ENCODE measurements at regions not wholly inside any gene's neighbourhood (a gene's known extent, or its start where the extent isn't known, plus 50 kb on each side); places are given as distances from the start of the nearest gene placed in this dataset.

- no peak overlapping the region for H3K4me3 Mint-ChIP-seq
- H3K27me3 Mint-ChIP-seq = no peaks in the 10 kb centered on the region
- H3K36me3 Mint-ChIP-seq (ENCODE audit: low read depth) = no peaks in the 10 kb centered on the region
- ATAC-seq (replicated peaks) = no peak
- no peaks in the 10 kb centered on the region for H3K4me1 Mint-ChIP-seq
- no peak overlapping the region for H3K27ac Mint-ChIP-seq
- H3K9me3 Mint-ChIP-seq = no peaks in the 10 kb centered on the region
These were observed 301.6 kb upstream of the DDX53 start for GRCh38 chrX:22698151-22698550.

GRCh38 chrX:22699581-22700091 is 300.1 kb upstream of the DDX53 start:
- no peaks in the 10 kb centered on the region for H3K27me3 Mint-ChIP-seq
- no peak overlapping the region for H3K4me3 Mint-ChIP-seq
- H3K4me1 Mint-ChIP-seq = no peaks in the 10 kb centered on the region
- no peaks in the 10 kb centered on the region for H3K9me3 Mint-ChIP-seq
- no peak for ATAC-seq (replicated peaks)
- no peaks in the 10 kb centered on the region for H3K36me3 Mint-ChIP-seq (ENCODE audit: low read depth)
- no peak overlapping the region for H3K27ac Mint-ChIP-seq

GRCh38 chrX:22712942-22713341 is 286.8 kb upstream of the DDX53 start:
- Mint-ChIP-seq H3K9me3 (no peaks in the 10 kb centered on the region), H3K27ac (no peak overlapping the region), H3K4me3 (no peak overlapping the region), H3K36me3 (ENCODE audit: low read depth) (no peaks in the 10 kb centered on the region), H3K4me1 (no peaks in the 10 kb centered on the region), H3K27me3 (no peaks in the 10 kb centered on the region)
- ATAC-seq (replicated peaks) = no peak

GRCh38 chrX:22730542-22730941 is 269.2 kb upstream of the DDX53 start:
- no peak for ATAC-seq (replicated peaks)
- Mint-ChIP-seq H3K9me3 (no peaks in the 10 kb centered on the region), H3K4me1 (no peaks in the 10 kb centered on the region), H3K27me3 (no peaks in the 10 kb centered on the region), H3K27ac (no peak overlapping the region), H3K4me3 (no peak overlapping the region), H3K36me3 (ENCODE audit: low read depth) (no peaks in the 10 kb centered on the region)

- Mint-ChIP-seq H3K9me3 (no peaks in the 10 kb centered on the region), H3K27ac (no peak overlapping the region), H3K27me3 (no peaks in the 10 kb centered on the region), H3K36me3 (ENCODE audit: low read depth) (no peaks in the 10 kb centered on the region), H3K4me3 (no peak overlapping the region), H3K4me1 (no peaks in the 10 kb centered on the region)
- no peak for ATAC-seq (replicated peaks)
These were observed 262.2 kb upstream of the DDX53 start for GRCh38 chrX:22737541-22737940.

GRCh38 chrX:22739276-22739675 is 260.5 kb upstream of the DDX53 start:
- ATAC-seq (replicated peaks) = peak; percentile 12
- H3K36me3 Mint-ChIP-seq (ENCODE audit: low read depth) = no peaks in the 10 kb centered on the region
- H3K4me1 Mint-ChIP-seq = no peaks in the 10 kb centered on the region
- no peak overlapping the region for H3K27ac Mint-ChIP-seq
- no peak overlapping the region for H3K4me3 Mint-ChIP-seq
- H3K27me3 Mint-ChIP-seq = no peaks in the 10 kb centered on the region
- no peaks in the 10 kb centered on the region for H3K9me3 Mint-ChIP-seq

- ATAC-seq (replicated peaks) = no peak
- Mint-ChIP-seq H3K4me1 (no peaks in the 10 kb centered on the region), H3K4me3 (no peak overlapping the region), H3K27me3 (no peaks in the 10 kb centered on the region), H3K9me3 (no peaks in the 10 kb centered on the region), H3K27ac (no peak overlapping the region), H3K36me3 (ENCODE audit: low read depth) (no peaks in the 10 kb centered on the region)
These were observed 258.9 kb upstream of the DDX53 start for GRCh38 chrX:22740836-22741235.

- H3K27me3 Mint-ChIP-seq = no peaks in the 10 kb centered on the region
- H3K9me3 Mint-ChIP-seq = no peaks in the 10 kb centered on the region
- no peak overlapping the region for H3K4me3 Mint-ChIP-seq
- no peak overlapping the region for H3K27ac Mint-ChIP-seq
- H3K36me3 Mint-ChIP-seq (ENCODE audit: low read depth) = no peaks in the 10 kb centered on the region
- ATAC-seq (replicated peaks) = no peak
- H3K4me1 Mint-ChIP-seq = no peaks in the 10 kb centered on the region
These were observed 257.6 kb upstream of the DDX53 start for GRCh38 chrX:22742174-22742573.

- no peak for ATAC-seq (replicated peaks)
- Mint-ChIP-seq H3K4me3 (no peak overlapping the region), H3K27ac (no peak overlapping the region), H3K36me3 (ENCODE audit: low read depth) (no peaks in the 10 kb centered on the region), H3K4me1 (no peaks in the 10 kb centered on the region), H3K27me3 (no peaks in the 10 kb centered on the region), H3K9me3 (no peaks in the 10 kb centered on the region)
These were observed 253.7 kb upstream of the DDX53 start for GRCh38 chrX:22746081-22746480.

- ATAC-seq (replicated peaks) = peak; percentile 21
- H3K27ac Mint-ChIP-seq = no peak overlapping the region
- H3K9me3 Mint-ChIP-seq = no peaks in the 10 kb centered on the region
- no peak overlapping the region for H3K4me3 Mint-ChIP-seq
- no peaks in the 10 kb centered on the region for H3K4me1 Mint-ChIP-seq
- no peaks in the 10 kb centered on the region for H3K27me3 Mint-ChIP-seq
- no peaks in the 10 kb centered on the region for H3K36me3 Mint-ChIP-seq (ENCODE audit: low read depth)
These were observed 251.4 kb upstream of the DDX53 start for GRCh38 chrX:22748093-22748999.

- Mint-ChIP-seq H3K4me3 (no peak overlapping the region), H3K4me1 (no peaks in the 10 kb centered on the region), H3K9me3 (no peaks in the 10 kb centered on the region), H3K27ac (no peak overlapping the region), H3K36me3 (ENCODE audit: low read depth) (no peaks in the 10 kb centered on the region), H3K27me3 (no peaks in the 10 kb centered on the region)
- no peak for ATAC-seq (replicated peaks)
These were observed 240.8 kb upstream of the DDX53 start for GRCh38 chrX:22758807-22759481.

- H3K27me3 Mint-ChIP-seq = no peaks in the 10 kb centered on the region
- no peak overlapping the region for H3K27ac Mint-ChIP-seq
- H3K4me1 Mint-ChIP-seq = no peaks in the 10 kb centered on the region
- no peak overlapping the region for H3K4me3 Mint-ChIP-seq
- no peak for ATAC-seq (replicated peaks)
- H3K36me3 Mint-ChIP-seq (ENCODE audit: low read depth) = no peaks in the 10 kb centered on the region
- no peaks in the 10 kb centered on the region for H3K9me3 Mint-ChIP-seq
These were observed 239.2 kb upstream of the DDX53 start for GRCh38 chrX:22760513-22761057.

GRCh38 chrX:22788221-22788620 is 211.5 kb upstream of the DDX53 start:
- Mint-ChIP-seq H3K27me3 (no peaks in the 10 kb centered on the region), H3K36me3 (ENCODE audit: low read depth) (no peaks in the 10 kb centered on the region), H3K9me3 (peaks cover 3% of the 10 kb centered on the region), H3K27ac (no peak overlapping the region), H3K4me1 (no peaks in the 10 kb centered on the region), H3K4me3 (no peak overlapping the region)
- no peak for ATAC-seq (replicated peaks)

- no peaks in the 10 kb centered on the region for H3K36me3 Mint-ChIP-seq (ENCODE audit: low read depth)
- H3K27ac Mint-ChIP-seq = no peak overlapping the region
- H3K9me3 Mint-ChIP-seq = no peaks in the 10 kb centered on the region
- no peaks in the 10 kb centered on the region for H3K27me3 Mint-ChIP-seq
- no peak overlapping the region for H3K4me3 Mint-ChIP-seq
- ATAC-seq (replicated peaks) = no peak
- no peaks in the 10 kb centered on the region for H3K4me1 Mint-ChIP-seq
These were observed 204.1 kb upstream of the DDX53 start for GRCh38 chrX:22795671-22796070.

- no peaks in the 10 kb centered on the region for H3K9me3 Mint-ChIP-seq
- no peaks in the 10 kb centered on the region for H3K36me3 Mint-ChIP-seq (ENCODE audit: low read depth)
- no peaks in the 10 kb centered on the region for H3K4me1 Mint-ChIP-seq
- no peak overlapping the region for H3K27ac Mint-ChIP-seq
- no peak overlapping the region for H3K4me3 Mint-ChIP-seq
- ATAC-seq (replicated peaks) = no peak
- no peaks in the 10 kb centered on the region for H3K27me3 Mint-ChIP-seq
These were observed 199.4 kb upstream of the DDX53 start for GRCh38 chrX:22800360-22800759.

Data from activated T-helper 17 cell treated with anti-CD3 and anti-CD28 coated beads, Interleukin-2, amount 50 U/mL, for 72 hours (primary cell).